ENCODE measurements at regions not wholly inside any gene's neighbourhood (a gene's known extent, or its start where the extent isn't known, plus 50 kb on each side); places are given as distances from the start of the nearest gene placed in this dataset.

GRCh38 chr3:117748131-117748530, 1038.6 kb downstream of the TUSC7 start:
- no peak for TF ChIP-seq CTCF (IDR thresholded peaks at IDR 0.05; ENCODE audit: low read length)
- TF ChIP-seq EZH2phosphoT487 (IDR thresholded peaks at IDR 0.05; ENCODE audit: low read length) = no peak

Measured in MM.1S (cell line).